ENCODE measurements at regions not wholly inside any gene's neighbourhood (a gene's known extent, or its start where the extent isn't known, plus 50 kb on each side); places are given as distances from the start of the nearest gene placed in this dataset.

- Mint-ChIP-seq H3K36me3 (ENCODE audit: low read depth) (no peaks in the 10 kb centered on the region), H3K27me3 (ENCODE audit: insufficient read depth) (no peaks in the 10 kb centered on the region), H3K9me3 (peaks cover 2% of the 10 kb centered on the region), H3K4me3 (no peak overlapping the region), H3K27ac (no peak overlapping the region), H3K4me1 (no peaks in the 10 kb centered on the region)
- Histone ChIP-seq H3K27me3 (ENCODE audit: control insufficient read depth, insufficient read depth, low read length, poor library complexity, severe bottlenecking) (no peaks in the 10 kb centered on the region), H3K4me1 (ENCODE audit: control insufficient read depth, insufficient read depth, low read length) (no peaks in the 10 kb centered on the region), H3K36me3 (ENCODE audit: control insufficient read depth, insufficient read depth, low read length) (no peaks in the 10 kb centered on the region), H3K9ac (ENCODE audit: extremely low read depth, low read length, poor library complexity, severe bottlenecking) (no peak overlapping the region), H3K9me3 (ENCODE audit: control insufficient read depth, low read length) (no peaks in the 10 kb centered on the region), H3K27ac (ENCODE audit: low read depth, low read length) (no peak overlapping the region), H3K4me3 (ENCODE audit: low read length) (no peak overlapping the region)
- 94% methylated on average over 1 of the region's 1 CpG; no CpG with 5 or more reads in 1 of the 2 experiments for WGBS, 2 experiments (ENCODE audit: insufficient coverage in 1 of 2, insufficient read length in 1 of 2)
- DNase-seq = no peak
- no peak for TF ChIP-seq CTCF (conservative IDR thresholded peaks at IDR 0.05)
Measured at GRCh38 chr13:21853779-21854178, 182.9 kb downstream of the FGF9 start.

- no peaks in the 10 kb centered on the region for H3K36me3 Mint-ChIP-seq (ENCODE audit: low read depth)
- no peak overlapping the region for H3K27ac Mint-ChIP-seq
- Histone ChIP-seq H3K9me3 (ENCODE audit: control insufficient read depth, low read length) (no peaks in the 10 kb centered on the region), H3K4me3 (ENCODE audit: low read length) (no peak overlapping the region), H3K4me1 (ENCODE audit: control insufficient read depth, insufficient read depth, low read length) (peaks cover 5% of the 10 kb centered on the region), H3K27me3 (ENCODE audit: control insufficient read depth, insufficient read depth, low read length, poor library complexity, severe bottlenecking) (no peaks in the 10 kb centered on the region), H3K27ac (ENCODE audit: low read depth, low read length) (no peak overlapping the region), H3K36me3 (ENCODE audit: control insufficient read depth, insufficient read depth, low read length) (no peaks in the 10 kb centered on the region), H3K9ac (ENCODE audit: extremely low read depth, low read length, poor library complexity, severe bottlenecking) (no peak overlapping the region)
- DNase-seq = no peak
- peaks cover 7% of the 10 kb centered on the region for H3K9me3 Mint-ChIP-seq
- H3K27me3 Mint-ChIP-seq (ENCODE audit: insufficient read depth) = peaks cover 7% of the 10 kb centered on the region
- H3K4me3 Mint-ChIP-seq = no peak overlapping the region
- no peak for TF ChIP-seq CTCF (conservative IDR thresholded peaks at IDR 0.05)
- peaks cover 8% of the 10 kb centered on the region for H3K4me1 Mint-ChIP-seq
Measured at GRCh38 chr13:21868823-21869222, 197.9 kb downstream of the FGF9 start.

GRCh38 chr13:21871382-21871781 lies 200.5 kb downstream of the FGF9 start:
- H3K4me1 ChIP-seq (ENCODE audit: control insufficient read depth, insufficient read depth, low read length) = peaks cover 5% of the 10 kb centered on the region
- no peak for TF ChIP-seq CTCF (conservative IDR thresholded peaks at IDR 0.05)
- no peak overlapping the region for H3K9ac ChIP-seq (ENCODE audit: extremely low read depth, low read length, poor library complexity, severe bottlenecking)
- H3K9me3 Mint-ChIP-seq = no peaks in the 10 kb centered on the region
- H3K27me3 ChIP-seq (ENCODE audit: control insufficient read depth, insufficient read depth, low read length, poor library complexity, severe bottlenecking) = no peaks in the 10 kb centered on the region
- no peak overlapping the region for H3K27ac ChIP-seq (ENCODE audit: low read depth, low read length)
- H3K27ac Mint-ChIP-seq = no peak overlapping the region
- no peaks in the 10 kb centered on the region for H3K36me3 ChIP-seq (ENCODE audit: control insufficient read depth, insufficient read depth, low read length)
- H3K36me3 Mint-ChIP-seq (ENCODE audit: low read depth) = no peaks in the 10 kb centered on the region
- H3K4me1 Mint-ChIP-seq = peaks cover 8% of the 10 kb centered on the region
- H3K27me3 Mint-ChIP-seq (ENCODE audit: insufficient read depth) = peaks cover 4% of the 10 kb centered on the region
- no peak for DNase-seq
- no peaks in the 10 kb centered on the region for H3K9me3 ChIP-seq (ENCODE audit: control insufficient read depth, low read length)
- 91 to 93% methylated on average over 6 to 7 of the region's 7 CpGs for WGBS, 2 experiments (ENCODE audit: insufficient coverage in 1 of 2, insufficient read length in 1 of 2)
- H3K4me3 Mint-ChIP-seq = no peak overlapping the region
- H3K4me3 ChIP-seq (ENCODE audit: low read length) = no peak overlapping the region
